KBM-7 (cell line): ENCODE measurements at regions not wholly inside any gene's neighbourhood (a gene's known extent, or its start where the extent isn't known, plus 50 kb on each side); places are given as distances from the start of the nearest gene placed in this dataset.
A peak's percentile ranks its signal among the peaks of the same experiment; 100 is the strongest.

ENCODE experiments used
- DNase-seq: peaks from one replicate; pipeline ENCODE4 v3.0.0-alpha.2; 2015
- in situ Hi-C: fragments of 300-500 bp; cut with MboI; formaldehyde crosslinking; loops from 2 replicates; pipeline ENCODE4 v1.14.3; 2020; ENCODE audit warnings: low sequenced_read_pairs, low pct_unique_long_range_greater_than_20kb, mixed read lengths

DNA sequence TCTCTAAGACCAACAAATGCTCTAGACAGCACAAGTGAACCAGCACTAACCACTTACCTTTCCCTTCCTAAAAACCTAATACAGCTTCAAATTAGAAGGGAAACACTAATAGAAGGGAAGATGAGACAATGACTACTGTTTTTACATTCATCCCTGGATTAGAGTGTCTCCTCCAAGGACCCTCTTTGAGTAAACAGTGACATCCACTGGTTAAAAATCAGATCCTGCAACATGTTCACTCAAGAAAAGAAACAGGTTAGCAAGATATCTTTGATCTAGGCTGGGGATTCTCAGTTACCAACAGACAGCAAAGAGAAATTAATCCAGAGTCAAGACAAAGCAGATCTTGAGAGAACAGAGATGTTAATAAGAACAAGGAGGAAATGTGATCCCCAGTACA lies 177.7 kb upstream of the GHITM start:
- DNase-seq = no peak
- in situ Hi-C loops = no loop called here

DNA sequence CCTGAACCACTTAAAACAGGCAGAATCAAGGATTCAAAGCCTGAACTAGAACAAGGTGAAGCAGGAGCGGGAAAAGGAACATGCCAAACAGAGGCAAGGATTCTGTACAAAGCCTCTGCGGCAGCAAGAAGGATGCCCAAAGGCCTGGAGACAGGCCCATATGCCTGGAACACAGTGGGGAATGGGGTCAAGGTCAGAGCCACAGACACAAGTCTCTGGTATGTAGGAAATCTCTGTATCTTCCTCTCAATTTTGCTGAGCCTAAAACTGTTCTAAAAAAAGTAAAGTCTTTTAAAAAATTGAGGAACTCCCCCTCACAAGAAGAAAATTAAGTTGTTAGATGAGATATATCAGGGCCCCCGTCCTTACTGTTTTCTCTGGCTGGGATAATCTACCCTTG lies 175.9 kb upstream of the GHITM start:
- no peak for DNase-seq
- in situ Hi-C loops = no loop called here

DNA sequence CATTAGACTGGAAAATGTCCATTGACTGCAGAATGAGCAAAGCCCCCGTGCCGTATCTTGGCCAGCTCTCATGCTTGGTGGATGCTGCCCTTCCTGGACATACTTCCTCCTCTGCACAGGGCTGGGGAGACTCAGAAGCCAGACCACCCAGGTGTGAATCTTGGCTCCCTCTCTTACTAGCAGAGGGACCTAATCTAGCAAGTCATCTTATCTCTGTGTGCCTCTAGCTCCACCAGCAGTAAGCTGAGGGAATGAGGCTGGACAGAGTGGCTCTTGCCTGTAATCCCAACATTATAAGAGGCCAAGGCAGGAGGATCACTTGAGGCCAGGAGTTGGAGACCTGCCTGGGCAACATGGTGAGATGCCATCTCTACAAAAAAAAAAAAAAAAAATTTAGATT lies 173.8 kb upstream of the GHITM start:
- in situ Hi-C loops = no loop called here
- DNase-seq = no peak

DNA sequence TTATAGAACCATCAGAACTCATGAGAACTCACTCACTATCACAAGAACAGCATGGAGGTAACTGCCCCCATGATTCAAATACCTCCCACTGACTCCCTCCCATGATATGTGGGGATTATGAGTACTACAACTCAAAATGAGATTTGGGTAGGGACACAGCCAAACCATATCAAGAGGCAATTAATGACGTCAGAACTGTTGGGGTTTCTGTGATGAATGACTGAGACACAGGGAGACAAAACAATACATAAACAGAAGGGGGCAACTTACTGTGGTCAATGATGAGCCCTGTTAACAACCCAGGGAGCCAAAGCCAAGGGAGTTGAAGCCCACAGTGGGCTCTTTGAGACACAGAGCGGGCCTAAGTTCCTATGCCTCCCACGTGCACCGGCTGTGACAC lies 171.3 kb upstream of the GHITM start:
- in situ Hi-C loops = no loop called here
- DNase-seq = no peak

DNA sequence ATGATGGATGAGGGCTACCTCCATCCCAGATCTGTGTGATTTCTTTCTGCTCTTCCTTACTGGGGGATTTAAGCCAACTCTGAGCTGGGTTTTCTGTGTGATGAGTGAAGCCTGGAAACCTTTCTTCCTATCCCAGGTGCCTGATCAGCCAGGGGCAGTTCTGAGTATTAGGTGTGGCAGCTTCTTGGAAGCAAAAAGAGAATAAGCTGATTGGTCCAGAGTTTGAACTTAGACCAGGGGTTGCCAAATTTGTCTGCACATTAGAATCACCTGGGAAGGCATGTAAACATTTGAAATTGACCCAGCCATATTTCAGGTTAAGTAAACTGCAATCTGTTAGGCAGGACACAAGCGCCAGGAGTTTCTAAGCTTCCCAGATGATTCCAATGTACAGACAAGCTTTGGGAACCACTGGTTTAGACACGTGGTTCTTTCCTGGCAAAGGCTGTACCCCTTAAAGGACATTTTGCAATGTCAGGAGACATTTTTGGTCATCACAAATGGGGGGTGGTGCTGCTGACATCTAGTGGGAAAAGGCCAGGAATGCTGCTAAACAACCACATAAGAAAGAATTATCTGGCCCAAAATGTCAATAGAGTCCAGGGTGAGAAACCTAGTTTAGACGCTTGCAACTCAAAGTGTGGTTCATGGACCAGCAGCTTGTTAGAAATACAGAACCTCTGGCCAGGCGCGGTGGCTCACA lies 160.5 kb upstream of the GHITM start:
- DNase-seq = no peak

DNA sequence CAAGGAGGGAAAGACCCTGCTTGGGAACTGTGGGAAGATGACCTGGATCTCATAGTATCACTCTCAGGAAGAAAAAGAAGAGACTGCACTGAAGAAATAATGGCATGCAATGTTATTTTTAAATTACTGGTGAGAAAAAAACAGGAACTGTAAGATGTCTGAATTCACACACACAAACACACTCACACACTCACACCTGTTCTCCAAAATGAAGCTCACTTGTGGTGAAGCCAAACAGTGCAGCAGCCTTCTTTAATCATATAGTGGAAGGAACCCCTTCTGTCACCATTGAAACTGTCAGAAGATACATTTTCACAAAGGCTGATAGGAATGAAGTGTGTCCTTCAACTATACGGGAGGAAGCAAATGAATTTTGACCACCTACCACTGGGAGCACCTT lies 156.5 kb upstream of the GHITM start:
- DNase-seq = no peak
- in situ Hi-C loops = no loop called here

More for the DNA sequence above, 160.5 kb upstream of the GHITM start:
- in situ Hi-C loops = no loop called here

DNA sequence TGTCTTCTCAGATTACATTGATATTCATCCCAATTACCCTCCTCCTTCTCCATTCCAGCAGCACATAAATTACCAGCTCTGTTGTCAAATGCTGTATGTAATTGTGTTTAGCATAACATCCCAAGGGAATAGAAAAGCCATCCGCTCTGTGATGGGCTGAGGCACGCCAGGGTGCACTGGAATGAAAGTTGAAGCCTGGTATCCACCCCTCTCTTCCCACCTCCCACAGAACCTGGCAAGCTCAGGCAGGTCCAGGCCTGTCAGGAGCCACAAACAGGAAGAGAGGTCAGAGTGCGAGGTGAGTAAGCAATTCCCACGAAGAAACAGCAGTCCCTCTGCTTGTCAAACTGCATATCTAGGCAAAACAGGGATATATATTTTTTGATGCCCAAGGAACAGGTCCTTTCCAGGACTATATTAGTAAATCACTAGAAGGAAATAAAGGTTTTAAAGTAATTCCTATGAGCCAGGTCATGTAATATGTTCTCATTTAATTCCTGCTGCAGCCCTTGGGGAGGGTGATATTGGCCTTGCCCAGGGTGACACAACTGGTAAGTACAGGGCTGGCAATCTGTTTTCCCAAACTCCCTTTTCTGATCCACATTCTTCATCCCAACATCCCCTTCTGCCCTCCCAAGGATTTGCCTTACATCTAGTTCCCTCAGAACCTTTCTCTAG lies 155.6 kb upstream of the GHITM start:
- no peak for DNase-seq
- in situ Hi-C loops = no loop called here

DNA sequence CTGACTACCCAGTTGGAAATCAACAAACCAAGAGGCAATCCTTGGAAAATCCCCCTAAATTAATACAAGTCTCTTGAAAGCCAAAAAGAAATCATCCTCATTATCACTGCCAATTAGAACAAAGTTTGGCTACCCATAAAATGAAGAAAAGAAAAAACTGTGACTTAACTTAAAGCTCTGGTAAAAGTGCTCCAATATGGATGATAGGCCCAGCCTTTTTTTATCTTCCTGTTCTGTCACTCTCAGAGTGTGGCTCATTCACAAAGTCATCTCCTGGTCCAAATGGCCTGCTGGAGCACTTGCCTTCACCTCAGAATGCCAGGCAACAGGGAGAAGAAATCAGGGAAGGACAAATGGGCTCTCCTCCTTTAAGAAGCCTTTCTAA lies 155.1 kb upstream of the GHITM start:
- in situ Hi-C loops = no loop called here
- DNase-seq = no peak

GRCh38 chr10:83986800-83987199 lies 152.5 kb upstream of the GHITM start:
- no peak for DNase-seq
- in situ Hi-C loops = no loop called here

DNA sequence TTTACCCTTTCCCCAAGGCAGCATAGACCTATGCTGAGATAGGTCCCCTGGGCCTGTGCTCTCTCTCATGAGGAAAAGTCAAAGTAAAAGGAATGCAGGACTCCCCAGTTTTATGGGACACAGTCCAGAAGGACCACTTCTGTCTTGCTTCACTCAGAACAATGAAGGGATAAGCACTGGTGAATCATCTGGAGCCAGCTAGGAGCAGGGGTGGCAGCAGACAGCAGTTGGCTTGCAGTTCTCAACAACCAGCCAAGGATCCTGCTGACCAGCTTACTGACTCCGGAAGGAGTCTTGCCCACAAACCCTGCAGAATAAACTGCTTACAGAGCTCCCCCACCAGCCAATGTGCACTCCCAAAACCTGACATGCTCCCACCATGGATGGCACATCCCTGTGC lies 152.1 kb upstream of the GHITM start:
- DNase-seq = no peak
- in situ Hi-C loops = no loop called here

DNA sequence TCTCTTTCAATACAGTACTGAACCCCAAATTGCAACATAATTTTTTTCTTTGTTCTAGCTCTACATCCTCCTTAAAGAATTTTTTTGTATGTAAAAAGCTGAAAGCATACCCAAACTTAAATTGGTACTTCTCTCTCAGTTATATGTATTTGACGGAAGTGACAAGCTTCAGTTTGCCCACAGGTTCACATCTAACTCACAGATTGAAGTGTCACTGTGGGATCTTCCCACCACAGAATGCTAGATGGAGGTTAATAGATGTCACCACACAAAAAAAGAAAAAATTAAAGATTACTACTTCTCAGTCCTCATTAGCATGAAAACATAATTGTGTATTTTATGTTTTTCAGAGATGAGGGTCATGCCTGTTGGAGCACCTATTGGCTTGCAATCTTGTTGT lies 150.9 kb upstream of the GHITM start:
- DNase-seq = no peak
- in situ Hi-C loops = no loop called here

DNA sequence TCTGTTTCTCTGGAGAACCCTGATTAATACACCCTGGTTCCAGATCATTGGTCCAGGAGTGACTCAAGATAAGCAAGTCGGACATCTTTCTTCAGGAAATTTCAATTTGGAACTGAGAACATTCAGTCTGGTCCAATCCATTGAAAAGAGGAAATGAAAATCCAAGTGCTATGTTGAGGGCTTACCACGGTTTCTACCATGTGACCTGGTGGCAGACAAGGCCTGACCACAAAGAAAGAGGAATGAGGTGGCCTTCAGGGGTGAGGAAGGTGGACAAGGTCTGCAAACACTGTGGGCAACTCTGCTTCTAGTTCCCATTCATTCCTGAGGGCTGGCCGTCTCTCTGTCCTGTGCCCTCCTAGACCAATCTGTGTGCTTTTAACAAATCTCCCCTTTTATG lies 149.2 kb upstream of the GHITM start:
- DNase-seq = peak; percentile 19

DNA sequence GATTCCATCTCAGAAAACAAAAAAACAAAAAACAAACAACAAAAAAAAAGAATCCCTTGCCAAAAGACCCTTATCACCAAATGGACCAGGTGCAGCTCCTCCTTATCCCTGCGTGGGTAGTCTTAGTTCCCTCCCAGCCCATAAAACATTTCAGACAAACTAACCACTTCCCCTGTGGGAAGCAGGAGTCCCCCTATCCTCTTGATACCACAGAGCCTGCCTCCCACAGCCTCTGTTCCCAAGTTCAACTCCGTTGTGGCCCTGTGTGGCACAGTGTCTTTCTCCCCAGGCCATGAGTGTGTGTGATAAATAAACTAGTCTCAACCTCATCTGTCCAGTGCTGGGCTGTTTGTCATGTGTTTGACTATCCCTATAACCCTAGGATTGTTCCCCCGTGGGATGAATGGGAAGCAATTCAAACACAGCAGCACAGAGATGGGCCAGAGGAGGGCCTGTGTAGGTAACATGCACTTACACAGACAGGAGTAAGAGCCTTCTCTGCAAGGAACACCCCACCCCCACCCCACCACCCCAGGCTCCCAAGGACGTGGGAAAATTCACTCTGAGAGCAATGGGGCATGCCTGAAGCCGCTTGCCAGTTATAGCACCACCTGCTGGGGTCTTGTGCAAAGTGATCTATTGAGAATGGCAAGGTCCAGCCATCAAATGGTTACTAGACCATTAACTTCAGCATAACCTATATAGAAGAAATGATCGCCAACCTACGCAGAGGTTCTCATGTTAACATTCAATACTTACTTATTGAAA lies 147.1 kb upstream of the GHITM start:
- DNase-seq = peak; percentile 30
- in situ Hi-C loops = no loop called here

More for the DNA sequence above, 149.2 kb upstream of the GHITM start:
- in situ Hi-C loops = no loop called here

DNA sequence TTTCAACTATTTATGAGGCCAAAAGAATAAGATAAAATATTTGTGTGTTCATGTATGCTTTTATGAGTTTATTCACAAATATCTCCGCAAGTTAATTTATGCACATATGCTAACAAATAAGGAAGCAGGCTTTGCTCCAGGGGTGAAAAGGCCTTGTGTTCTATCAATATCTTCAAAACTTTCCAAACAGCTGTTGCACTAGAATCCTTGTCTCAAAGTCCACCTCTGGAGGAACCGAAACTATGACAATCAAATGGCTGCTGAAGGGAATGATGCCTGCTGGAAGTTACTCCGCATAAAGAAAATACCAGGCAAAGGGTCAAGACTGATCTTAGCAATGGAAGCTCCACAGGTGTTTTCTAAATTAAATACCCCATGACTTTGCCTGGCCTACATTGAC lies 145.0 kb upstream of the GHITM start:
- no peak for DNase-seq
- in situ Hi-C loops = no loop called here

DNA sequence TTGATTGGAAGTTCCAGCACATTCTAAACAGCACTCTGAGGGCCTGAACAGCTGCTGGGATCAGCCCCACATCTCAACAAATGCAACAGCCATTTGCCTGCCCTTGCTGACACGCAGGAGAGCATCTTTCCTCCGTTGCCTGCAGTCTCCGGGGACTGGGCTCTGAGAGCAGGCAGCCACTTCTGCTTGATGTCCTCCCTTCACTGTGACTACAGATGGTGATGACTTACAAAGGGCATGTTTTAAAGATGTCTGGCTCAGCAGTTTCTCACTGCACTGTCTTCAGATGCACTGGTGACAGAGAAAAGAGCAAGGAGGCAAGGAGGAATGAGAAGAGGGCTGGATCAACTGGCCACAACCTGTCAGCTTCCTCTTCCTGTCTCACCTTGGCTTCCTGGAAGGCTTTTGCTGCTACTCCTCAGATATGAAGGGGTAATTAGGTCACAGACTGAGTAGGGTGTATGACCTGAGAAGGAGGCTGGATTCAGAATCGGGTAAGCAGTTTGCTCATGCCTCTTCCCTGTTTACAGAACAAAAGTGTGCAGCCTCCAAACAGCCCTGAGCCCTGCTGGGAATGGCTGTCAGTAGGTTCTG lies 143.5 kb upstream of the GHITM start:
- in situ Hi-C loops = no loop called here
- no peak for DNase-seq

- in situ Hi-C loops = no loop called here
These were observed 135.1 kb upstream of the GHITM start for GRCh38 chr10:84004221-84004620.

GRCh38 chr10:84005403-84005802 lies 133.9 kb upstream of the GHITM start:
- no peak for DNase-seq
- in situ Hi-C loops = no loop called here

More at GRCh38 chr10:84004221-84004620, 135.1 kb upstream of the GHITM start:
- DNase-seq = no peak

- no peak for DNase-seq
- in situ Hi-C loops = no loop called here
These were observed 131.8 kb upstream of the GHITM start for GRCh38 chr10:84007482-84007881.

DNA sequence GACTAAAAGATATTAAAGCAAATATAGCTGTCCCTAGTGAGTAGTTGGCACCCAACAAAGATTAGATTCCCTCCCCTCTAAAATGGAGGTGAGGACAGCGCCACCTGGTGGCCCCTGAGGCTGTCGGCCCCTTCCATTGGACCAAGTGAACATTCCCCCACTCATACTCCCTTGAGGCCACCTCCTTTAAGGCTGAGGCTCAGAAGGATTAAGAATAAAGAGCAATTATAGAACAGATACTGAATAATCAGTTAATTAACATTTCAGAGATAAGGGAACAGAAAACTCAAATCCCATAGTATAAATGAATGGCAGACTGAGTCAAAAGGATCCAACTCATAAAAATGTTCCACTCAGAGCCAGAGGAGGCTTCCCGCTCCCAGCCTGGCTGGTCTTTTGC lies 130.4 kb upstream of the GHITM start:
- DNase-seq = peak; percentile 44
- in situ Hi-C loops = no loop called here

DNA sequence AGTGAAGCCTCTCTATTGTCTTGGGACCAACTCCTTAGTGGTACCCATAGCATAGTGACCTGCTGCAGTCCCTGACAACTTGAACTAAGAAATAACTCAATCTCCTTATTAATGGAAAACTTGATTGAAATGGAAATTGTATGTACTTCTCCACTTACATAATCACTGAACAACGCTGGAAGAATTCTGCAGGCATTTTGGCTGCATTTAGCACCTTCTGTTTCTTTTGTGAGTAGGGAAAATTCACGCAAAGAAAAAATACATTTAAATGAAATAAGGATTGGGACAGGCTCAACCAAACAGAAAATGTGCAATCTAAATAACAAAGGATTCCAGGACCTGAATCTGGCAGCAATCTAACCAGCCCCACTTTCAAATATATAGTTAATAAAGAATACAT lies 126.9 kb upstream of the GHITM start:
- in situ Hi-C loops = no loop called here
- no peak for DNase-seq
